ENCODE measurements at regions not wholly inside any gene's neighbourhood (a gene's known extent, or its start where the extent isn't known, plus 50 kb on each side); places are given as distances from the start of the nearest gene placed in this dataset.

DNA sequence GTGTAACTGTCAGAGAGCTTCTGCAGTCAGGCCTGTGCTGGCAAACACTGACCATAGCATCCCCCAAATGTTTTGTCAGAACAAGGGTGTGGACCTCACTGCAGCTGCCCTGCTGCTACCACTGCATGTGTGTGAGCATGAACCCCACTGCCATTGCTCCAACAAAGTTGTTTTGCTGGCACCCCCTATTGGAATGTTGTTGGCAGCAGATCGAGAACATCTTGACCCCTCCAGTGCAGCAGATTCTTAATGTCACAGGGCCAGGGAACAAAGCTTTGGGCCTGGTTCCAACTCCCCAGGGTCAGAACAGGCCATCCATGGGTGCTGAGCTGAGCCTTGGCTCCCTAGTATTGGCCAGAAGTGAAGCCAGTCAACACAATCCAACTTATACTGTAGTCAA, 1537.4 kb downstream of the NCAM2 start:
- Mint-ChIP-seq H3K9me3 (peaks cover 9 to 29% (median 19%) of the 10 kb centered on the region in 7 donors), H3K36me3 (no peaks in the 10 kb centered on the region), H3K27ac (no peak overlapping the region), H3K27me3 (ENCODE audit: low read depth in 3 of 3) (no peaks in the 10 kb centered on the region), H3K4me1 (no peaks in the 10 kb centered on the region), H3K4me3 (no peak overlapping the region)
- no peak for DNase-seq
- 50% methylated on average over 1 of the region's 1 CpG for WGBS (ENCODE audit: insufficient coverage)
- TF ChIP-seq CTCF (IDR thresholded peaks at IDR 0.05) = no peak
- Histone ChIP-seq H3K9ac (ENCODE audit: insufficient read depth, low read length, poor library complexity, severe bottlenecking) (no peak overlapping the region), H3K4me1 (ENCODE audit: control insufficient read depth in 1 of 2, insufficient read depth in 2 of 2, low read length in 2 of 2) (no peaks in the 10 kb centered on the region), H3K36me3 (replicated peaks in 1 of 2; ENCODE audit: control insufficient read depth in 1 of 2, insufficient read depth in 2 of 2, low read length in 2 of 2) (no peaks in the 10 kb centered on the region), H3K4me2 (replicated peaks; ENCODE audit: extremely low read depth, low read length, poor library complexity, severe bottlenecking) (no peak overlapping the region), H3K4me3 (replicated peaks in 1 of 3; ENCODE audit: low read depth in 2 of 3, low read length in 3 of 3) (no peak overlapping the region), H4K20me1 (ENCODE audit: insufficient read depth, low read length) (no peaks in the 10 kb centered on the region), H3K27me3 (ENCODE audit: control insufficient read depth in 2 of 2, insufficient read depth in 2 of 2, low read length in 2 of 2) (no peaks in the 10 kb centered on the region), H3K27ac (ENCODE audit: low read depth in 1 of 2, low read length in 2 of 2) (no peak overlapping the region), H2AFZ (ENCODE audit: insufficient read depth, low read depth, low read length, poor library complexity, severe bottlenecking) (no peak overlapping the region), H3K9me3 (replicated peaks in 1 of 2; ENCODE audit: control insufficient read depth in 1 of 2, insufficient read depth in 1 of 2, low read length in 2 of 2) (peaks cover 20 to 22% of the 10 kb centered on the region in 2 donors), H3K79me2 (ENCODE audit: insufficient read depth, low read length) (no peaks in the 10 kb centered on the region)
- intact Hi-C loops (cut with micrococcal nuclease) = no loop called here

GRCh38 chr21:22536509-22536908, 1538.3 kb downstream of the NCAM2 start:
- no peak for TF ChIP-seq CTCF (IDR thresholded peaks at IDR 0.05)
- H3K4me3 Mint-ChIP-seq = no peak overlapping the region
- no peaks in the 10 kb centered on the region for H3K27me3 Mint-ChIP-seq (ENCODE audit: low read depth in 3 of 3)
- H3K9me3 Mint-ChIP-seq = peaks cover 12 to 29% (median 19%) of the 10 kb centered on the region in 7 donors
- DNase-seq = no peak
- H3K27ac Mint-ChIP-seq = no peak overlapping the region
- H2AFZ ChIP-seq (ENCODE audit: insufficient read depth, low read depth, low read length, poor library complexity, severe bottlenecking) = no peak overlapping the region
- H3K4me1 Mint-ChIP-seq = no peaks in the 10 kb centered on the region
- no peaks in the 10 kb centered on the region for H3K4me1 ChIP-seq (ENCODE audit: control insufficient read depth in 1 of 2, insufficient read depth in 2 of 2, low read length in 2 of 2)
- H3K4me2 ChIP-seq (replicated peaks; ENCODE audit: extremely low read depth, low read length, poor library complexity, severe bottlenecking) = no peak overlapping the region
- H3K9me3 ChIP-seq (replicated peaks in 1 of 2; ENCODE audit: control insufficient read depth in 1 of 2, insufficient read depth in 1 of 2, low read length in 2 of 2) = peaks cover 22 to 27% of the 10 kb centered on the region in 2 donors
- H3K36me3 Mint-ChIP-seq = no peaks in the 10 kb centered on the region
- H3K79me2 ChIP-seq (ENCODE audit: insufficient read depth, low read length) = no peaks in the 10 kb centered on the region
- intact Hi-C loops (cut with micrococcal nuclease) = no loop called here
- no peaks in the 10 kb centered on the region for H3K27me3 ChIP-seq (ENCODE audit: control insufficient read depth in 2 of 2, insufficient read depth in 2 of 2, low read length in 2 of 2)
- H3K4me3 ChIP-seq (replicated peaks in 1 of 3; ENCODE audit: low read depth in 2 of 3, low read length in 3 of 3) = no peak overlapping the region
- no peaks in the 10 kb centered on the region for H4K20me1 ChIP-seq (ENCODE audit: insufficient read depth, low read length)
- no peak overlapping the region for H3K9ac ChIP-seq (ENCODE audit: insufficient read depth, low read length, poor library complexity, severe bottlenecking)
- H3K27ac ChIP-seq (ENCODE audit: low read depth in 1 of 2, low read length in 2 of 2) = no peak overlapping the region
- no peaks in the 10 kb centered on the region for H3K36me3 ChIP-seq (replicated peaks in 1 of 2; ENCODE audit: control insufficient read depth in 1 of 2, insufficient read depth in 2 of 2, low read length in 2 of 2)
